ENCODE measurements at regions not wholly inside any gene's neighbourhood (a gene's known extent, or its start where the extent isn't known, plus 50 kb on each side); places are given as distances from the start of the nearest gene placed in this dataset.
"Not testable (repeated sequence)": the region's sequence is repeated elsewhere in the genome, so short reads cannot be mapped to it uniquely, and the experiment has no call there.

DNA sequence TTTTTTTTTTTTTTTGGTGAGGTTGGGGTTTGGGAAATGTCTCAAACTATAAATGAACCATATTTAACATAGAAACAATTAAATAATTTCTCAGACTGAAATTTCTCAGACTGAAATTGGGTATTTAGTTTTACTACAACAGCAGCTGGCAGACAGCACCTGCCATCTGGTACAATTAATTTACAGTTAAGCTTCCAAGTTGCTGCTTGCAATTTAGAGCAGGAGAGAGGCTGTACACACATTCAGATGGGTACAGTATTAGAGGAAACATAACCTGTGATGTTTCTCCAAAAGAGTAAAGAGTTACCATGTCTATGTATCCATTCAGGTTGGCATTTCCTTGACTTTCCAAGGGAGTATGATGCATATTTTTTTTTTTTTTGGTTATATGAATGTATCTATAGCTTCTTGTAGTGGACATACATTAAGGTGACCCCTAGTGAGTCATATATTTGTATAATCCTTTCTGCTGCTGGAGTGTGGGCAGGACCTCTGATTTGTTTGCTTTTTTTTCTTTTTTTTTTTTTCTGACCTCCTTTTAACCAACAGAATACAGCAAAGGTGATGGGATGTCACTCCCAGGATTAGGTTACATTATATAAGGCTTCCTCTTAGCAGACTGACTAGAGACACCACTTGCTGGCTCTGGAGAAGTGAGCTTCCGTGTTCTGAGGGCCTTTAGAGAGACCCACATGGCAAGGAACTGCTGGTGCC lies 201.7 kb downstream of the PTH2R start:
- no peak for DNase-seq (ENCODE audit: low spot score)

DNA sequence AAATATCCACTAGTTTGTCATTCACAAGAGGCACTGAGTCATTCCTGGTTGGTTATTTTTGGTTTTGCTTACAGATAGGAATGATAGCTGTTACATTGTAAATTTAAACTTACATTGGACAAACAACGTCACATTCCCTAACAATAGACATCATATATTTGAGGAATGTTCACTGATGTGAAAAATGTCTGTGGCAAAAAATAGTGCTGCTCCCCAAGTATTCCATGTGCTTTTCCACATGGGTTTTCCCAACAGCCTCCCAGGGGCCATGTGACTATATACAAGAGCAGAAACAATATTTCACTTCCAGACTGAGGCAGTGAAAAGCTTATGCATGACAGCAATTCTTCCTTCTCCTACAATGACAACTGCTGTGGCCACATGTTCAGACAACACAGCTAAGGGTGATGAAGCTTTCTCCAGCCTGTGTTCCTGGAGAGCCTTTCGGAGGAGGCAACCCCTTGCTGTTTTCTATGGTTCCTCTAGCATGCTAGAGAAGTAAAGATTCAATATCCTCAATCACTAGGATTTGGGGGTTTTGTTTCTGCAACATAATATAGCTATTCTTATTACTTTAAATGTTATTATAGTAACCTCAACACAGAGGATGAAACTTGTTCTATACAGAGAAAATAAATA lies 202.7 kb downstream of the PTH2R start:
- no peak for DNase-seq (ENCODE audit: low spot score)

DNA sequence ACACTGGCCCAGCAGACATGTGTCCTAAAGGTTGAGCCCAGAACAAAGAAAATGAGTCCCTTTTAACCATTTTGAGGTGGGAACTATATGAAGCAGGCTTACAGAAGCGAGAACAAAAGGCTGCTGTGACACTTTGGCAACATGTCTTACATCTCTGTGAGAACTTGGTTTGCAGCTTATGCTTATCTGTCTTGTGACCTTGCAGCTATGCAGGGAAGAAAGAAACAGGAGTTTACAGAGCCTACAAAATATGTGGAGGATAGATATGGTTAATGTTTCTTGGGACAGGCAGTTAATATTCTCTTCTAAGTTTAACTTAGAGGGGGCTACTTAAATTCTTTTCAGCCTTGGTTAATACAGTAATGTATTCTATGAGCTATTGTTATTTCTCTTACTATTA lies 209.1 kb downstream of the PTH2R start:
- DNase-seq (ENCODE audit: low spot score): not testable (repeated sequence)

DNA sequence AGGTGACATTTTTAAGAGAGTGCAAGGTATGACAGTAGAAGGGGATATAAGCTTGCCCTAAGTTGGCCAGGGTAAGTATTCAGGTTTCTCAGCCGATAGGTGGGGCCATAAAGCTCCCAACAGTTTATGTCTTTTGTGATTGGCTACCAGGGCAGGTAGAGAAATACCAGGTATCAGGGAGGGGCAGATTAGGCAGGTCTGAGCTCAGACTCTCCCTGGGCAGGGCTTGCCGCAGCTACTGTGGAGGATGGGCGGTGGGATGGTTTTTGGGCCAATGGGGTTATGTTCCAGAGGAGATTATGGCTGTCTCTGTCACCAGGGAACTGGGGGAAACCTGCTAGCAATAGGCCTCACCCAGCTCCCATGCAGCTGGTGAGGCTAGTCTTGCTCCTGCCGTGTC lies 211.6 kb downstream of the PTH2R start:
- DNase-seq (ENCODE audit: low spot score): no peak

DNA sequence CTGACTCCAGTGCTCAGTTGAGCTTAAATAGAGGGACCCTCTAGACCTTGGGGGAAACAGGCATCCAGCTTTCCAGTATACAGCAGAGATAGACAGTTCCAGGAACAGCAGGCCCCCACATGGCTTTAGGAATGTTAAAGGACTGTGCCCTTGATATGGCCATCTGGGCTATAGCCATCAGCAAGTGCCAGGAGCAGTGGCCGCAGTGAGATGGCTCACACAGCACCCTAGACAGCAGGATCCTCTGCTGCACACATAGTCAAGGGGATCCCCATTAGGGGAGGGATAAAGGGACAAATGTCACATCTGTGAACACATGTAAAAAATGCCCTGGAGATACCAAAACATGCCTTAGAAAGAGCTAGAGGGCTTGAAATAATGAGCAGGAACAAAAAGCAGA lies 213.4 kb downstream of the PTH2R start:
- DNase-seq (ENCODE audit: low spot score): no peak

DNA sequence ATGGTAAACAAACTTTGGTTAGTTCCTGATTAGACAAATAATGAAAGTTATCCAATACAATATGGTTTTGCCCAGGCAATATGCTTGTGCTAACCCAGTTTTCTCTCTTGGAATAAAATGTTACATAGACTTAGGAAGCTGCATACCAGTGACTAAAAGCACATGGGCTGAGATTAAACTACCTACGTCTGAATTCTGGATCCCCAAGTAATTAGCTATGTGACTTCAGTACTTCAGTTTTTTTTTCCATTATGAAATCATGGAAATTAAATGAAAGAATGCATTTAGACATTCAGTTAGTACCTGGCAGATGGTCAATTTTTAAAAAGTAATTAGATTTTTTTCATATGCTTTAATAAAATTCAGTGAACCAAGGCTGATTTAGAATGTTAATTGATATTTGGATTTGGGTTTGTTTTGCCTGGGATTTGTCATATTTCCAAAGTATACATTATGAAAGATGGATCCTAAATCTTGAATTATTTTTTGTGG lies 213.9 kb downstream of the PTH2R start:
- no peak for DNase-seq (ENCODE audit: low spot score)

DNA sequence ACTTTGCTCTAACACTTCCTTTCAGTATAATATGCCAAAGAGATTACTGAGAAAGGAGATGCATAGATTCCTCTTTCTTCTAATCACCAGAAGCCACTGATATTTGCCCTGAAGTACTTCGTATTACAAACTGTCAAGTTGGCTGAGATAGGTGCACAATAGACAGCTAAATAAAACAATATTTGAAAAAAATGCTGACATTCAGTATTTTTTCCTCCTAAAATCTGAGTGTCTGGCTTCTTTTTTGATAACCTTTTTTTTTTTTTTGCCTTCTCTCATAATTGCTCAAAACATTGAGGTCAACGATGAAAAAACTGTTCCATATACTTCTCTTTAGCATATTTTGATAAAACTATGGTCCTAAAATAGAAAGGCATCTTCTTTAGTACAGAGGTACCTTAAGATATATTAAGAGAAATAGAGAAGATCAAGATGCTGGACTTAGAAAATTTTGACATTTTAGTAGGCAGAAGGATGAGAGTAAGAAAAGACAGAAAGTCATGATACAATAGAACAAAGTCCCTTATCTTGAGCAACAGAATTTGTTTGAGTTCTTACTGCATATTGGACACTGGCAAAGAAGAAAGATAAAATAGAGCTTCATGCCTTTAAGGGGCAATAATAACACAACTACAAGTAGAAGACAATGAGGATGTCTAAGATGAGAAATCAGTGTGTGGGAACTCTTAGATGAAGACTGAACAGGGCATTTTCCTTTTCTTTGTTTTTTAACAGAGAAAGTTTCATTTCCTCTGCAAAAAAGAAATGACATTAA lies 220.7 kb downstream of the PTH2R start:
- DNase-seq (ENCODE audit: low spot score): no peak

DNA sequence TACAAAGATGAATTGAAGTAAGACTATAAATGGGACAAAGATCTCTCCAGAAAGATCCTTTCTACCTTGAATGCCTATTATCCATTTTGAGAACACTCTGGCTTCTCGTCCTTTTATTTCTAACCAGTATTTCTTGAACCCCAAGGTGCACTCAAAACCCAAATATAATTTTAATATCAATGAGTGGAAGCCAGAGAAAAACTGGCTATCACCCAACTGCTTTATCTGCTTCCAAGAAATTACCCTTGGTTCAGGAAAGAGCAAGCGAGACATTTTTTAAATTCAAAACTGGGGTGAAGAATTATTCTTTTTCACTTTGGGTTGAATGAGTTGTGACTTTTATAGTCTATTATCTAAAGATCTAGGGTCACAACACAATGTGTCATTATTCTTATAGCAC lies 221.3 kb downstream of the PTH2R start:
- DNase-seq (ENCODE audit: low spot score): no peak

DNA sequence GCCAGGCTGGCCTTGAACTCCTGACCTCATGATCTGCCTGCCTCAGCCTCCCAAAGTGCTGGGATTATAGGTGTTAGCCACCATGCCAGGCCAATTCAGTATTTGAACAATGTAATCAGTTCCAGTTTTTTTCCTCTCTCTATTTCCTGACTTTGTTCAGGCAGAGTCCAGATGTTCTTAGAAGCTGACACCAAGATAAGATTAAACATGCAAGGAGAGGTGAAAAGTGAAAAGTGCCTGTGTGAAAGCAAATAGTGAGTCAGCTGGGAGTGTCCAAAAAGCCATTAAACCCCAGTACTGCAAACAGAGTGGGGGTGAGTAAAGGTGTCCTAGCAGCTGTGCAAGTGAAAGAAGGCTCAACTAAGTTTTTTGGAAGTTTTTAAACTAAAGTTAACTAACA lies 231.5 kb downstream of the PTH2R start:
- no peak for DNase-seq (ENCODE audit: low spot score)

DNA sequence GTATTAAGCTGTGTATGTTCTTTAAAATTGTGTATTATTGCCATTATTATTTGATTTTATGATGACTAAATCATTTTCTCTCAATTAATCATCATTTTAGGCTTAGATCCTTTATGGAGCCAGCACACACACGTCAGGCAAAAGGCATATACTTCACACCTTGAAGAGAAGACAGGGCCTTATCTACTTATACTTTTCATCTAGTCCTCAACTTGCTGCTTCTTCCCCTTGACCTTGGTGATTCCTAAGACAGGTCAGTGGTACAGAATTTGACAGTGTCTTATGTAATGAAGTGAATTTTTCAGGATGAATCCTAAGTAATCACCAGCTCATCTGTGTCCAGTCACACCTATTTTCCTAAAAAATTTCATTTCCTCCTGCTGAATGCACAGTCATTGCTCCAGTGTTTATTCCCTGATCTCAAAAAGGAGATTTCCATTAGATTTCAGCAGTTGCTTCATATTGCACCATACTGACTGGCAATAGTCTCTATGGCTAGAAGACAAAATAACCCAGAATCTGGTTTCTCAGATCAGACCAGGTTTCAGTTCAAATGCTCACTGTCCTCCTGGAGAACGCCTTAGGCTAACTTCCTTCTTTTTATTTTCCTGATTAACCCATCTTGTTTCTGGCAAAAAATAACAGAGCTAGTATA lies 235.7 kb downstream of the PTH2R start:
- no peak for DNase-seq (ENCODE audit: low spot score)

DNA sequence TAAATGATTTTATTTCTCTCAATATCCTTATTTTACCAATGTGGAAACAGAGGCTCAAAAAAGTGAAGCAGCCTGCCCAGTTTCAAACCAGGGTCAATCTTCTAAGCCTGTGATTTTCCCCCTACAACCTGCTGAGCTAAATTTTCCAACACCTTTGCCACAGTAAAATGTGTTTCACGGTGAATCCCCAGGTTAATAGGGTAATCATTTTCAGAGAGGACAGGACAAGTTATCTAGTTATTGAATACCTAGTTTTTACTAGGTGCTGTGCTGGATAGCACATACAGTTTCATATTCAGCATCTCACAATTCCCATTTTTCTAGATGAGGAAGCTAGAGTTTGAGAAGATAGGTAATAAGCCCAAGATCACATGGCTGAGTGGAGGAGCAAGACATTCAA lies 236.6 kb downstream of the PTH2R start:
- DNase-seq (ENCODE audit: low spot score): no peak

DNA sequence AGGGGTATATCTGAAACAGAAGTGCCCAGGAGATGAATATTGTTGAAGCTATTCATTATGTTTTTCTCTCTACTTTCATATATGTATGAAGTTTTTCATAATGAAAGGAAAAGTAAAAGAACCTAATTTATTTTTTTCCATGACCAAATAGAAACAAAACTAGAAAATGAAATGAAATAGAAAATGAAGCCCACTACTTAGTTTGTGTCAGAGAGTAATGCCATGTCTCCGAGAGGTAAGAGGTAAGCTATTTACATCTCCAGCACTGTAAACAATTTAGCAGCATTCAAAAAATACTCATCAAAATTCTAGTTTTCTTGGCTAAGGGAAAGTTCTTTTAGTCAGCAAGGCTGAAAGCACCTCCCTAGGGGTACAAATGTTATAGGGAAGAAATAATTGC lies 238.6 kb downstream of the PTH2R start:
- no peak for DNase-seq (ENCODE audit: low spot score)

DNA sequence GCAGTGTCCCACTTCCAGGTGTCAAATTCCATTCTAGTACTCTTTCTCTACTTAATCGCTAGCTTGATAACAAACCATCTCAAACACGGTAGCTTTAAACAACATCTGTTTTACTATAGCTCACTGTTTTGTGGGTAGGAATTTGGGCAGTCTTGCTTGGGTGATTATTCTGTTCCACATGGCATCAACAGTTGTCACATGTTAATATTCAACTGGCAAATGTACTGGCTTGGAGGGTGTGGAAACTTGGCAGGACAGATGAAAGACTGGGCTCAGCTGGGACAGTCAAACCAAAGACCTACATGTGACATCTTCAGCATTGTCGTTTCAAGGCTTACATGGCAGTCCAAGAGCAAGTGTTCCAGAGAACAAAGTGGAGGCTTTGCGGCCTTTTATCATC lies 241.8 kb downstream of the PTH2R start:
- no peak for DNase-seq (ENCODE audit: low spot score)

DNA sequence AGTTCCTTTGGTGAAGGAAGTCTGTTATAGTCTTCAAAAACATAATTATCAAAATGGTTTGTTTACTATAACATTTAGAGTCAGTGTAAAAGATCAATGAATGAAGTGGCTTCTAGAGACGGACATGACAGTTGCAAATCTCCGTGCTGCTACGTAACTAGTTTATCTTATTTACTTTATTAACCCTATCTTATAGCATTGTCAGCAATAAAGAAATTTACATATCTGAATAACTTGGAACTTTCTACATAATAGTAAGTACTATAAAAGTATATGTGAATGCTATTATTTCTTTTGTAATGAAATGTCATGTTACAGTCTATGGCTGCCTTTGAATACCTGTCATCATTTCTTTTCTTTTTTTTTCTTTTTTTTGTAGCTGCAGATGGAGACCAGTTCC lies 246.8 kb downstream of the PTH2R start:
- DNase-seq (ENCODE audit: low spot score): no peak

DNA sequence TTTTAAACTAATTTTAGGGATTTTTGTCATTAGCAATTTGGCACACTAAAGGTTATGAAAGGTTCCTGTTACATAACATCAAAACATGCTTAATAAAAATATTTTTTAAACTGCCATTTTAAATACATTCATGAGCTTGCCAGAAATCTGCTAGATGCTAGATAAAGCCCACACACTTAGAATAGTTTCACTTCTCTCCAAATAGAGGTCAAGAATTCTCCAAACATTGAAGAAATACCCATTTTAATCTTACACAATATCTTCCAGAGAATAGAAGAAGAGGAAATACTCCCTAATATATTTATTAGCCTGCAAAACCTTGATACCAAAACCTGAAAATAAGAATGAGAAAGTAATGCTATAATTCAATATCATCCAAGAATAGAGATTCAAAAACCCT lies 247.5 kb downstream of the PTH2R start:
- no peak for DNase-seq (ENCODE audit: low spot score)

DNA sequence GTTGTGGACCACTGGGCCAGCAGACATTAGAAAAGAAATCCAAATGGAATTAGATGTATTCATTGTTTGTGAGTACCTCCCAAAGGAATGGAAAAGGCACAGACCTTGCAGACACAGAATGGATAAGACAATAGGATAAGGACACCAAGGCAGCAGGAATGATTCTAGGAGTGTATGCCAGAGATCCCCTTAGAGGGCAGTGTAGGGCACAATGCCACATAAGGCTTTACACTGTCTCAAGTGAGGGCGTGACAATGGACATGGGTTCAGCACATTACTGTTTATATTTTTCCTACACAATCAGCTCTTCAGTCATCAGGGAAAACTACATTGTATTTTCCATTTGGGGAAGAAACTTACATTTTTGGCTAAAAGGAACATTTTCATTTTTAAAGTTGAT lies 250.9 kb downstream of the PTH2R start:
- no peak for DNase-seq (ENCODE audit: low spot score)

DNA sequence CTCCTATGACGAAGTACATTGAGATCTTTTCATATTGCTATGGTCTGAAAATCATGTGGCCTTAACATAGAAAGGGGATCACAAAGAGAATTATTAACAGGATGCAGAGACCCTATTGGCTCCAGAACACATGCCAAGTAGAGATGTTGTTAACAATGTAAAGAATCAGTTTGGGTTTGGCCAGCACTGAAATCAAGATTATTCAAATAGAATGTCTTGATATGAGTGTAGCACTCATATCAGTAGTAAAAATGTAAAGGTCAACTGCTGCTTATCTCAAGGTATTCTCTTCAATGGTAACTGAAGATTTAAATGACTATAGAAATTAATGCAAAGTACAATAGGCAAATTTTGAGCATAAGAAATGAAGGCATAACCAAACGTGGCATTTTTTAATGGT lies 262.8 kb downstream of the PTH2R start:
- no peak for DNase-seq (ENCODE audit: low spot score)

DNA sequence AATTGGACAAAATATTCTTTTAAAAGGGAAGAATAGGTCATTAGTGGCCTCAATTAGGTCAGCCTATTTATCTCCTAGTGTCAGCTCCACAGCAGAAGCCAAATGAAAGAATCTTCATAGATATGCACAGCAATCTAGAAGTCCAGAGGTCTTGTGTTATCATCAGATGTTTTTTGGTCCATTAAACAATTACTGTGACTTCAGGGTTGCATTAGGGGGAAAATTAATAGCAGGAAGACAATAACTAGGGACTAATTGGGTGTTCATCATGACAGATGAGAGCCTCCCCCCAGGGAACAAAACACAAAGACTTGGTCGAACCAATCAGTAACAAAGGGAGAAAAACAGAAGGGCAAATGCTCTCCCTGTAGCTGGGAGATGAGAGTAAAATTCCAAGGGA lies 264.7 kb downstream of the PTH2R start:
- DNase-seq (ENCODE audit: low spot score): no peak

DNA sequence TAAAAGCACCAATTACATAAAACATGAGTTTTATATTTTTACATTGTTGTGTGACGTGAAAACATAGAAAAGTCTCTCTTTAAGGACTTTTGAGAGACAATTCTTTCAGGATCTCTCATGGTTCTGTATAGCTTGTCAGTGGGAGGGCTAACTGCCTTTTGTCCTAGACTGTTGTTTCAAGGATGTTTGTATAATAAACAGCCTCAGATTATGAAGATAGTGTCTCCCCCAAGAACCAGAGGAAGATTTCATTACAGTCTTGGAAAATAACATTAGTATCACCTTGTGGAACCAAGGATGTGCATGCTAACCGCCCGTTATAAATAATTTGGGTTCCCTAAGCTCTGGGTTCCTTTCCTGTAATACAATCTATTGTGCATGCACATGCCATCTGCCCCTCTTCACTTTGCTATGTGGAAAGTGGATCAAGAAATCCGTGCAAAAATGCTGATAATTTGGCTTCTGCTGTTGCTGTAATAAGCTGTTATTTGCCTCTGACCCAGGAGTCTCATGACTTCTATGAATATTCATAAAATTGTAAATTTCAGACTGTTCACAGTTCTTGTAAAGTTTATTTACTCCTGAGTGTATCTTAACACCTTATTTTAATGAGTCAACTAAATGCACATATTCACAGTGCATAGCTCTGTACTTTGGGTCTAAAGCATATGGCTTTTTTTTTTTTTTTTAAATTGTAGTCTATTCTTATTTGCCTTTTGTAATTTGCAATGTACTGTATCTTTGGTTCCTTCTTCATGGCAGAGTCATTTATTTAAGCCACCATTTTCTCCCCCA lies 265.5 kb downstream of the PTH2R start:
- no peak for DNase-seq (ENCODE audit: low spot score)

DNA sequence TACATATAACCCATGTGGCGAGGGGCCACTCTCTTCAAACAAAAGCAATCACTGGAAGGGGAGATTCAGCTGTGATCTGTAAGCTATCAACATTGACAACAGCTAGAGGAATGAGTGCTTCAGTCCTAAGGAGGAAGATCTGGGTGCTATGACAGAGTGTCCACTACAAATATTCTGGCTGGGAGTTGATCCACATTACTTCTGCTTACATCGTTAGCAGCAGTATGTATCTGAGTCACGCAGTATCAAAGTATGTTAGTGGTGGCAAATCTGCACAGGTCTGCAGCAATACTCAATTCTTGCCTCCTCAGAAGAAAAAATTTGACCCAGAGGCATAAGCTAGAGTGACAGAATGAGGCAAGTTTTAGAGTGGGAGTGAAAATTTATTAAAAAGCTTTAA lies 267.0 kb downstream of the PTH2R start:
- no peak for DNase-seq (ENCODE audit: low spot score)

DNA sequence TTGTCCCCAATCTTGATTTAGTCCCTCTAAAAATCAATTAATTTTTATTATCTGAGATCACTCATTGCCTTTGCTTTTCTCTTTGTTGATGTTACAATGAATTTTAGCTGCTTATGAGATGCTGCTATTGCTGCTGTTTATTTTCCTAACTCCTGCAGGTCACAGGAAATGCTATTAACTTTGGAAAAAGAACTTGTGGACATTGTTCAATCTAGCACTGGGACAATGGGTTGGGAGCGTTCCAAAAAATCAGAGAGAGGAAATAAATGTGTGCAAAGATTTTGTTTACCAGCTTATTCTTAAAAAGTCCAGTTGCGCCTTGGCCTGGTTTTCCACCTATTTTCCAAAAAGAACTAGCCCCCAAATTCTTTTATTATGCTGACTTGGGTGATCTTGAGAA lies 268.3 kb downstream of the PTH2R start:
- no peak for DNase-seq (ENCODE audit: low spot score)
